H1 (cell line): ENCODE measurements at regions not wholly inside any gene's neighbourhood (a gene's known extent, or its start where the extent isn't known, plus 50 kb on each side); places are given as distances from the start of the nearest gene placed in this dataset.

Experiments
- CTCF ChIA-PET: fragments of 300-600 bp; sonication (Branson Sonifier 250); formaldehyde crosslinking; loops from one replicate; lab custom pipeline; 2021; ENCODE audit not compliant: partially characterized antibody; lab: Charles Lee
- POLR2A ChIA-PET: fragments of 300-600 bp; sonication (Branson Sonifier 250); formaldehyde crosslinking; loops from one replicate; lab custom pipeline; 2021; ENCODE audit warnings: inconsistent platforms; ENCODE audit not compliant: partially characterized antibody; lab: Charles Lee
- DNase-seq, 2 experiments: peaks; one replicate each; pipeline versions ENCODE4 v3.0.0 to v3.0.0-alpha.2; 2010 to 2022; ENCODE audit warnings: low spot score in 2 of 2, low read depth in 1 of 2, mixed read lengths in 1 of 2
- FAIRE-seq: peaks from 2 replicates; lab custom pipeline; 2011; peaks lifted over from hg19 to GRCh38; lab: Jason Lieb, UNC
- H2AFZ ChIP-seq: 2 replicates; pipeline ENCODE4 v1.8.1; 2012; ENCODE audit warnings: low read length, inconsistent platforms
- H2AK5ac ChIP-seq: 2 replicates; pipeline ENCODE4 v1.6.1; 2013; ENCODE audit warnings: low read depth, low read length
- H2BK120ac ChIP-seq: replicated peaks from 2 replicates; pipeline ENCODE3; 2013; ENCODE audit warnings: low read depth, low read length, inconsistent platforms
- H2BK12ac ChIP-seq: 2 replicates; pipeline ENCODE4 v1.6.1; 2013; ENCODE audit warnings: low read depth, low read length
- H2BK15ac ChIP-seq: 2 replicates; pipeline ENCODE4 v1.6.1; 2013; ENCODE audit warnings: low read length
- H2BK20ac ChIP-seq: 2 replicates; pipeline ENCODE4 v1.6.1; 2013; ENCODE audit warnings: low read length
- H2BK5ac ChIP-seq: 2 replicates; pipeline ENCODE4 v1.6.1; 2013; ENCODE audit warnings: low read depth, low read length
- H3K14ac ChIP-seq: 2 replicates; pipeline ENCODE4 v1.6.1; 2013; ENCODE audit warnings: inconsistent platforms; ENCODE audit not compliant: insufficient read length
- H3K18ac ChIP-seq: 2 replicates; pipeline ENCODE4 v1.6.1; 2013; ENCODE audit warnings: low read length; ENCODE audit errors: extremely low read depth
- H3K23ac ChIP-seq: 2 replicates; pipeline ENCODE4 v1.6.1; 2013; ENCODE audit warnings: inconsistent platforms; ENCODE audit not compliant: insufficient read length
- H3K23me2 ChIP-seq: 2 replicates; pipeline ENCODE4 v1.6.1; 2013; ENCODE audit warnings: low read depth, low read length
- H3K27ac ChIP-seq: 2 replicates; pipeline ENCODE4 v1.6.1; 2011; ENCODE audit warnings: low read depth, low read length, inconsistent platforms
- H3K27me3 ChIP-seq, 4 experiments: replicated peaks in 1 of 4; 1 replicate in 1 of 4; 2 replicates in 3 of 4; pipeline versions ENCODE4 v1.6.1 to v1.8.1; 2011 to 2013; ENCODE audit warnings: low read length in 3 of 4, mild to moderate bottlenecking in 3 of 4, inconsistent platforms in 2 of 4, mixed read lengths in 2 of 4, moderate library complexity in 1 of 4; ENCODE audit not compliant: control insufficient read depth in 3 of 4, insufficient read depth in 3 of 4; ENCODE audit errors: extremely low read depth in 1 of 4
- H3K36me3 ChIP-seq, 4 experiments: 2 replicates each; pipeline versions ENCODE4 v1.6.1 to v1.8.1; 2011 to 2013; ENCODE audit warnings: mild to moderate bottlenecking in 4 of 4, low read length in 3 of 4, moderate library complexity in 2 of 4, control low read depth in 1 of 4, inconsistent platforms in 1 of 4; ENCODE audit not compliant: insufficient read depth in 4 of 4, control insufficient read depth in 2 of 4
- H3K4ac ChIP-seq: replicated peaks from 2 replicates; pipeline ENCODE3; 2013; ENCODE audit warnings: low read length, low read depth, mixed read lengths, inconsistent platforms; ENCODE audit not compliant: insufficient read length
- H3K4me1 ChIP-seq, 4 experiments: replicated peaks in 1 of 4; 1 replicate in 1 of 4; 2 replicates in 3 of 4; pipeline versions ENCODE4 v1.6.1 to v1.8.1; 2011 to 2013; ENCODE audit warnings: low read length in 3 of 4, inconsistent platforms in 2 of 4, mixed read lengths in 1 of 4; ENCODE audit not compliant: insufficient read depth in 4 of 4, control insufficient read depth in 3 of 4
- H3K4me2 ChIP-seq, 2 experiments: 2 replicates each; pipeline versions ENCODE4 v1.6.1 to v1.8.1; 2011 to 2013; ENCODE audit warnings: low read depth in 2 of 2, low read length in 2 of 2, control low read depth in 1 of 2, inconsistent platforms in 1 of 2, mild to moderate bottlenecking in 1 of 2; ENCODE audit not compliant: insufficient read depth in 1 of 2
- H3K4me3 ChIP-seq, 4 experiments: fragments of 200-600, 300-600 bp in 1 of 4; sonication (generic), shearing (Covaris generic), sonication (Bioruptor Twin) in 1 of 4; 2 replicates each; pipeline versions ENCODE4 v1.5.1 to v1.8.1; 2011 to 2016; ENCODE audit warnings: low read length in 4 of 4, low read depth in 3 of 4, control low read depth in 2 of 4, inconsistent platforms in 2 of 4, mild to moderate bottlenecking in 2 of 4, mixed read lengths in 1 of 4, moderate library complexity in 1 of 4; ENCODE audit not compliant: insufficient read depth in 2 of 4; ENCODE audit errors: extremely low read depth in 1 of 4
- H3K56ac ChIP-seq: replicated peaks from 2 replicates; pipeline ENCODE3; 2013; ENCODE audit warnings: low read depth, mild to moderate bottlenecking, mixed read lengths, low read length, inconsistent platforms; ENCODE audit not compliant: insufficient read length
- H3K79me1 ChIP-seq: 2 replicates; pipeline ENCODE4 v1.6.1; 2013; ENCODE audit warnings: low read depth, low read length, control low read depth
- H3K79me2 ChIP-seq, 2 experiments: 2 replicates each; pipeline versions ENCODE4 v1.6.1 to v1.8.1; 2012 to 2013; ENCODE audit warnings: low read length in 2 of 2, mild to moderate bottlenecking in 2 of 2, inconsistent platforms in 1 of 2; ENCODE audit not compliant: insufficient read depth in 2 of 2, control insufficient read depth in 1 of 2
- H3K9ac ChIP-seq, 4 experiments: replicated peaks in 1 of 4; 1 replicate in 1 of 4; 2 replicates in 3 of 4; pipeline versions ENCODE4 v1.6.1 to v1.8.1; 2011 to 2013; ENCODE audit warnings: low read depth in 3 of 4, low read length in 3 of 4, control low read depth in 2 of 4, mild to moderate bottlenecking in 2 of 4, moderate library complexity in 2 of 4, inconsistent platforms in 1 of 4; ENCODE audit errors: extremely low read depth in 1 of 4
- H3K9me3 ChIP-seq, 2 experiments: 2 replicates each; pipeline versions ENCODE4 v1.6.1 to v1.8.1; 2012 to 2013; ENCODE audit warnings: mild to moderate bottlenecking in 2 of 2, moderate library complexity in 2 of 2, control low read depth in 1 of 2, inconsistent platforms in 1 of 2, low read depth in 1 of 2, low read length in 1 of 2, mixed read lengths in 1 of 2; ENCODE audit not compliant: insufficient read depth in 2 of 2
- H4K20me1 ChIP-seq, 2 experiments: replicated peaks in 1 of 2; 2 replicates each; pipeline versions ENCODE3 to v1.8.1; 2011 to 2013; ENCODE audit warnings: inconsistent platforms in 2 of 2, low read length in 2 of 2, mild to moderate bottlenecking in 1 of 2; ENCODE audit not compliant: insufficient read depth in 2 of 2, control insufficient read depth in 1 of 2
- H4K5ac ChIP-seq: 2 replicates; pipeline ENCODE4 v1.6.1; 2013; ENCODE audit warnings: low read length, low read depth, mixed read lengths, inconsistent platforms; ENCODE audit not compliant: insufficient read length
- H4K8ac ChIP-seq: 2 replicates; pipeline ENCODE4 v1.8.0; 2013; ENCODE audit warnings: mild to moderate bottlenecking, moderate library complexity, low read length, inconsistent platforms; ENCODE audit not compliant: insufficient read depth; ENCODE audit errors: extremely low read depth
- H4K91ac ChIP-seq: replicated peaks from 2 replicates; pipeline ENCODE3; 2013; ENCODE audit warnings: low read length, mixed read lengths, inconsistent platforms; ENCODE audit not compliant: insufficient read length
- BRCA1 ChIP-seq: IDR thresholded peaks from 2 replicates; pipeline ENCODE4 v1.6.1; 2012; ENCODE audit warnings: low read depth, low read length, improper control_type of control experiment
- EGR1 ChIP-seq: IDR thresholded peaks from 2 replicates; pipeline ENCODE4 v1.6.1; 2011; ENCODE audit warnings: low read depth, low read length, borderline replicate concordance
- EP300 ChIP-seq, 2 experiments: IDR thresholded peaks; 1 replicate in 1 of 2; 2 replicates in 1 of 2; pipeline ENCODE4 v1.6.1; 2011 to 2012; ENCODE audit warnings: low read depth in 2 of 2, low read length in 2 of 2, mild to moderate bottlenecking in 2 of 2, borderline replicate concordance in 1 of 2, inconsistent platforms in 1 of 2, moderate library complexity in 1 of 2
- HDAC6 ChIP-seq: IDR thresholded peaks from one replicate; pipeline ENCODE4 v1.7.1; 2012; ENCODE audit warnings: low read depth, mild to moderate bottlenecking, inconsistent platforms, low read length, moderate library complexity
- POLR2AphosphoS5 ChIP-seq: IDR thresholded peaks from 2 replicates; pipeline ENCODE4 v1.6.1; 2011; ENCODE audit warnings: low read depth, low read length
- RNF2 ChIP-seq: fragments of 200-900, 300-1000 bp; sonication (generic); IDR thresholded peaks from 2 replicates; pipeline ENCODE4 v1.7.1; 2016; ENCODE audit warnings: borderline replicate concordance, low read depth, mild to moderate bottlenecking, antibody characterized with exemption, low read length; ENCODE audit not compliant: poor library complexity, severe bottlenecking; ENCODE audit errors: missing control alignments
- WGBS, 2 experiments: shearing (Covaris generic) in 1 of 2; methylation state at CpG; one replicate each; pipeline versions ENCODE4 v1.1.6 to v1.1.7; 2013 to 2015; ENCODE audit warnings: low lambda C conversion rate in 2 of 2, mixed read lengths in 2 of 2, inconsistent platforms in 1 of 2, low coverage in 1 of 2, missing lambda C conversion rate in 1 of 2; ENCODE audit not compliant: insufficient replicate concordance in 2 of 2, insufficient coverage in 1 of 2, insufficient read length in 1 of 2; ENCODE audit errors: extremely low coverage in 1 of 2, missing lambda C conversion rate in 1 of 2; 5-methylcytosine and 5-hydroxymethylcytosine counted together

DNA sequence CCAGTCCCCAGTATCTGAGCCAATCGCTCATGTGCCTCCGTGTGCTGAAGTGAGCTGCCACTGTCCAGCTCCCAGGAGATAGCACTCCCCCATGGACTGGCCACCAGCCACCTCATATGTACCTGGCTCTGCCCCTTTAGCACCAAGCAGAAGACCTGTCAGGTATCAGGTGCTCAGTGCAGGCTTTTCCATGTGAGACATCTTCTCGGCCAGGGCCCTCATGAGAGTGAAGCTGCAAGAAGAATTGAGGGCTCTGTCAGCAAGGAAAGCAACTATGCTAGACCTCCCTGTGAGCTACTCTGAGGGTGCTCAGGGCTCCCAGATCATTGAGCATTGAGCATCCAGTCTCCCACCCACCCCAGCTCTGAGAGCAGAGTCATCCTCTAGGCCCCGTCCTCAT, 264.2 kb upstream of the ADAMTS16 start:
- H2BK120ac ChIP-seq = no peak overlapping the region
- H3K9me3 ChIP-seq = no peaks in the 10 kb centered on the region
- no peak overlapping the region for H3K14ac ChIP-seq
- no peaks in the 10 kb centered on the region for H3K27me3 ChIP-seq
- no peak overlapping the region for H2BK5ac ChIP-seq
- no peaks in the 10 kb centered on the region for H3K23me2 ChIP-seq
- H4K8ac ChIP-seq = no peak overlapping the region
- 92% methylated on average over 4 of the region's 4 CpGs; no CpG with 5 or more reads in 1 of the 2 experiments for WGBS, 2 experiments
- no peak overlapping the region for H3K4me2 ChIP-seq
- no peak overlapping the region for H2BK12ac ChIP-seq
- no peak overlapping the region for H4K91ac ChIP-seq
- H3K36me3 ChIP-seq = no peaks in the 10 kb centered on the region
- no peak overlapping the region for H3K27ac ChIP-seq
- FAIRE-seq (no peak), DNase-seq (no peak)
- no peak overlapping the region for H2AFZ ChIP-seq
- H3K9ac ChIP-seq = no peak overlapping the region
- H3K4ac ChIP-seq = no peak overlapping the region
- no peak overlapping the region for H2AK5ac ChIP-seq
- no peak overlapping the region for H4K5ac ChIP-seq
- no peak overlapping the region for H3K56ac ChIP-seq
- TF ChIP-seq POLR2AphosphoS5 (no peak), EP300 (IDR thresholded peaks at IDR 0.05; ENCODE audit: borderline replicate concordance in 1 of 2, low read depth in 2 of 2, low read length in 2 of 2) (no peak), EGR1 (no peak), HDAC6 (no peak), RNF2 (no peak), BRCA1 (no peak)
- H4K20me1 ChIP-seq = no peaks in the 10 kb centered on the region
- H3K4me3 ChIP-seq = no peak overlapping the region
- ChIA-PET POLR2A (no interaction called here), CTCF (interaction anchor here (0.6 to 9.1 kb wide), 12 partner anchors 8 to 615 kb away, joined by 3 to 119 read pairs (median 4); partner anchors contain the start of gene ICE1)
- no peak overlapping the region for H2BK20ac ChIP-seq
- no peak overlapping the region for H3K18ac ChIP-seq
- H3K79me2 ChIP-seq = no peaks in the 10 kb centered on the region
- no peak overlapping the region for H3K23ac ChIP-seq
- no peaks in the 10 kb centered on the region for H3K4me1 ChIP-seq
- no peak overlapping the region for H2BK15ac ChIP-seq
- H3K79me1 ChIP-seq = no peaks in the 10 kb centered on the region
